Activated CD4-positive, CD25-positive, alpha-beta regulatory T cell treated with anti-CD3 and anti-CD28 coated beads, Interleukin-2, amount 50 U/mL, for 16 hours (primary cell): ENCODE measurements at regions not wholly inside any gene's neighbourhood (a gene's known extent, or its start where the extent isn't known, plus 50 kb on each side); places are given as distances from the start of the nearest gene placed in this dataset.

Experiments
- DNase-seq: peaks from one replicate; pipeline ENCODE4 v3.0.0-alpha.2; 2020; ENCODE audit warnings: low read depth, low spot score

DNA sequence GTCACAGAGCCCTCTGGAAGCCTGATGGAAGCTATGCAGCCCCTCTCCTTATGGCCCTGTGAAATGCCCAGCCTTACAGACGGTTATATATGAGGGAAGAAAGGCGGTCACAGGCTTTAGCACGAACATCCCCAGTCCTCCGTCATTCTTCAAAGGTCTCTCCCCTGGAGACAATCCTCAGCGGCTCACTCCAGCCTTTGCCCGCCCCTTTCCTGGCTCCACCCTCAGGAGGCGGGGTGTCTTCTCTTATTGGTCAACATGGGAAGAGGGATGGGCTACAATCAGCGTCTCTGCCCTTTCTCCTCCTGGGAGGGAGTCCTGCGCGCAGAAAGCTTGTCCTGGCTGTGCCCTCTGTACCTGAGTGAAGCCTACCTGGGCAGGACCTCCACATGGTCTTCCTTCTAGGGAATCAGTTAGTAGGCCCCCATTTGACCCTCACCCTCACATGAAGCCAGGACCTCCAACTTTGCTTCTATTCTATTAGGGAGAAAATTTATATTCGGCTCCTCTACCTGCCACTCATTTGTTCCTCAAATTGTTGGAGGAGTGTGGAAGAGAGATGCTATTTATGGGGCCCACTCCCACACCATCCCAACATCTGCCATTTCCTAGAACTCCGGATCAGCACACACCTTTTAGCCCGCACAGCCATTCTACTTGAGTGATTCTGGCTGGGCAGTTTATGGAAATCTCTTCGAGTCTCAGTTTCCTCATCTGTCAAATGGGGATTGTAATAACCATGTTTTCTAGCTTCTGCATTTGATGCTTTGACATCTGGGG is 112.9 kb upstream of the SLC6A11 start:
- no peak for DNase-seq

- DNase-seq: no peak
Measured at GRCh38 chr3:10703875-10704274, 112.2 kb upstream of the SLC6A11 start.

GRCh38 chr3:10706156-10706739 is 109.8 kb upstream of the SLC6A11 start:
- DNase-seq: no peak

DNA sequence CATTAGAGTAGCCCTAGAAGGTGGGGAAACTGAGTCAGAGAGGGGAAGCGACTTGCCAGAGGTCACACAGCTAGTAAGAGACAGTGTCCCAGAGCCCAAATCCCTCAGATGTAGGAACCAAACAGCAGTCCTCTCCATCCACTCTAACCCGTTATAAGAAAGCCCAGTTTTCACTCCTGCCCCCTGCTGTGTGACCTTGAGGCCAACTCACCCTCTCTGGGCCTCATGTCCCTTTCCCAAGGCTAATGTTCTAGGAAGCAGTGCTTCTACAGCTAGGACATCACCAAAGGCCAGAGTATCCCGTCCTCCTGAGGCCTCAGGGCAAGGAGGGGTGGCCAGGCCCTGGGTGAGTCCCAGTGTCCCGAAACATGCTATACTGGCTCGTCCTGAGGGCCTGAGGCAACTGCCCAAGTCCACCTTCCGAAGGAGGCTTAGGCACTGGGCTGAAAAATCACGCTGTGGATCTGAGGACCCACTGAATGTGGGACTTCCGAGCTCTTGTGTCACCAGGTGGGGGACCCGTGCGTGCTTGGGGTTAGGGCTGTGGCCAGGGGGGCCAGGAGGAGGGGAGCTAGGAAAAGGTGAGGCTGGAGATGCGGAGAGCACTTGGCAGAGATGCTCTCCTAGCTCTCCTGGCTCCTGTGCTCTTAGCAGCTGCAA is 109.2 kb upstream of the SLC6A11 start:
- DNase-seq: no peak

DNA sequence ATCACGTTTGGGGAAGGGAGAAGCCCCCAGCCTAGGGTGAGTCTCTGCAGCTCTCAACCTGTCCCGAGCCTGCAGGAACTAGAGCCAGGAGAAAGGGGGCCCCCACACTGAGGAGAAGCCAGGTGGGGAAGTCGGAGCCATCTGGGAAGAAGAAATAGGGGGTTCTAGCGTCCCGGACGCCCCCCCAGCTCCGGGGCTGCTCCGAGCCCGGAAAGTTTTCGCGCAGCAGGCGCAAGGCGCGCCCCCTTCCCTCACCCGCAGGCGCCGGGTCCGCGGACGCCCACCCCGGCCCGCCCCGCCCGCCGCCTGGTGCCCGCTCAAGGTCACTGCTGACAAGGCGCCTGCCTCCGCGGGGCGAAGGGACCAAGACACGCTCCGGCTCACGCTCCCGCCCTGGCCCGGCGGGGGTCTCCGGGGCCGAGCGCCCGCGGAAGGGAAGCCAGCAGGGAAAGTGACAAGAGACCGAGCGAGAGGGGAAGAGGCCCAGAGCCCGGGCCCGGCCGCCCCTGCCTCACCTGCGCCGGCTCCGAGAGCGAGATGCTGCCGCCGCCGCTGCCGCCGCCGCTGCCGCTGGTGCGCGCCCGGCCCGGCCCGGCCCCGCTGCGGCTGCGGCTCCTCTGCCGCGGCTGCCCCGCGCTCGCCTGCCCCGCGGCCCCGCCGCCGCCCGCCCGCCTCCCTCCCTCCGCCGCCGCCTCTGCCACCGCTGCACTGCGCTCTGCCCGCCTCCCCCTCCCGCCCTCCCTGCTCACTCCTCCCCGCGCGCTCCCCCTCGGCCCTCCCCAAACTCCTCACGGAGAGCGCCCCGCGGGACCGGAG is 108.4 kb upstream of the SLC6A11 start:
- DNase-seq: no peak

DNA sequence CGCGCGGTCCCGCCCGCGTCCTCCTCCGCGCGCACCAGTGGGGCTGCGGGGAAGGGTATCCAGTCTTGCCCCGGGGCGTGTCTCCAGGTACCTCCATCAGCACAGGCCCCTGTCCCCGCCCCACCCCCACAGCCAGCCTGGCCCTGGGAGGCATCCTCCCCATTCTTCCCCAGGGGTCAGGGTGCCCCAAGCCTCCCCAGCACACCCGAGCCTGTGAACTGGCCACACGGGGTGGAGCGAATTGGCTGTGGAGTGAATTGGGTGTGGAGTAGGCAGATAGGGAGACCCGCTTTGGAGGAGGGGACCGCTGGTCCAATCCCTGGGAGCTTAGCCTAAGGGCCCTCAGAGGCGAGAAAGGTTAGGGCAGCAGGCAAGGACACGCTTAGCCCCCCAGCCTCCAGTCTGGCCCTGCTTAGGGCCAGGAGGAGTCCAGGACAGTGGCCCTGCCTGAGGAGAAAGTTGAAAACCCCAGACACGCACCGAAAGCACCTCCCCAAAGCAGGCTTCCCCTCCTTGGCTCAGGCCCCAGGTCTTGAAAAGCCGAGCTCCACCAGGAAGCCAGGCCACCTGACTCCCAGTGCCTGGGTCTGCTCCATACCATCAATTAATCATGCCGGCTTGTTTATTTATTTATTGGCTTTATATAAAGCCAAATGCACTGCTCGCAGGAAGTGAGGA is 107.7 kb upstream of the SLC6A11 start:
- no peak for DNase-seq

DNA sequence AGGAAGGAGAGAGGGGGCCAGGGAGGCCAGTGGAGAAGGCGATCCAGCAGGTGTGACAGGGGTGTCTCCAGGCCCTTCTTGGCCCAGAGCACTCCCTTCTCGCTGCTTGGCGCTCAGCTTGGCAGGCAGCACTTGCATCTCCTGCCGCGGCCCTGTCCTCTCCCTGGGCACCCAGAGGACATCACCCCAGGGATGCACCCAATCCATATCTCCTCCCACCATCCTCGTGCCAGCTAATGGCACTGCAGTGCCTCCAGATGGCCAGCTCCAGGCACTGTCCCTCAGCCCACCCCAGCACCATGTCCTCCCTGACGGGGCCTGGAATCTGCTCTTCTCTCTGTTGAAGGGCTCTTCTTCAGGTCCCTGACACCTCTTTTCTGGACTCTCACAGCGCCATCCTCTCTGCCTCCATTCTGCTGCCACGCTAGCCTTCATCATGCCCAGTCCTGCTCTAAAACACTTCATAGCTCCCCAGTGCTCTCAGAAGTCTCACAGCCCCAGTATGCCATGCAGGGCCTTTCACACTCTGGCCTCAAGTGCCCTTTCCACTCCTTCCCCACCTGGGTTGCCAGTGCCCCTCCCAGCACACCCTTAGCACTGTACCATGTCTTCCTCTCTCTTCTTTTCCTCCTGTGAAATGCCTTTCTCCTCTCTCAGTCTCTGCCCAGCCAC is 106.8 kb upstream of the SLC6A11 start:
- DNase-seq: no peak

- DNase-seq: no peak
Measured at GRCh38 chr3:10712121-10712520, 103.9 kb upstream of the SLC6A11 start.

GRCh38 chr3:10713656-10714055 is 102.4 kb upstream of the SLC6A11 start:
- no peak for DNase-seq

DNA sequence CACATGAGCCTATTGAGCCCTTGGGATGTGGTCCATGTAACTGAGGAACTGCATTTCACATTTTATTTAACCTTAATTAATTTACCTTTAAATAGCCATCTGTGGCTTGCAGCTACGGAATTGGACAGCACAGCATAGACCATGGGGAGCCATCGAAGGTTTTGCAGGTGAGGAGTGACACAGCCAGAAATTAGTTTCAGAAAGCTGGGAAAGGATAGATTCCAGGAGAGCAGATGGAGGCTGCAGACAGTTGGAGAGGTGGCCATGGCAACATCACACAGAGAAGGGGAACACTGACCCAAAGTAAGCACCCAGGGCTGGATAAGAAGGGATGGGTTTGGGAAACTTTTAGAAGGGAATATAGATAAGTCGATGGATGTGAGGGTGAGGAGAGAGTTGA is 100.1 kb upstream of the SLC6A11 start:
- no peak for DNase-seq

- DNase-seq: no peak
Measured at GRCh38 chr3:10716964-10717363, 99.1 kb upstream of the SLC6A11 start.

DNA sequence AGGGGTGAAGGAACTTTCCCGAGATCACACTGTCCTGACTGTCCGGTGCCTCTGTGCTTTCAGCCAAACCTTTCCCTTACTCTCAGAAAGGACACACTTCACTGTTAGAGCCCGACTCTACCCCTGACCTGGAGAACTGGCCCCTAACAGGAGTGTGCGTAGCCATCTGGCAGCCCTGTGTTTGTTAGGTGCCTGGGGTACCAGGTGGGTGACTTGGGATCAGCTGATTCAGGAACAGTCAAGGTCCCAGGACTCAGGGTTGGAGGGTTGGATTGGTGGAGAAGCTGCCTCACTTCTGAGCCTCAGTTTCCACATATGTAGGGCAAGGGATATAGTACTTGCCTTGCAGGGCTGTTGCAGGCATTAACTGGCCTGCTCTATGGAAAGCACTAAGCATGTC is 98.3 kb upstream of the SLC6A11 start:
- DNase-seq: no peak

DNA sequence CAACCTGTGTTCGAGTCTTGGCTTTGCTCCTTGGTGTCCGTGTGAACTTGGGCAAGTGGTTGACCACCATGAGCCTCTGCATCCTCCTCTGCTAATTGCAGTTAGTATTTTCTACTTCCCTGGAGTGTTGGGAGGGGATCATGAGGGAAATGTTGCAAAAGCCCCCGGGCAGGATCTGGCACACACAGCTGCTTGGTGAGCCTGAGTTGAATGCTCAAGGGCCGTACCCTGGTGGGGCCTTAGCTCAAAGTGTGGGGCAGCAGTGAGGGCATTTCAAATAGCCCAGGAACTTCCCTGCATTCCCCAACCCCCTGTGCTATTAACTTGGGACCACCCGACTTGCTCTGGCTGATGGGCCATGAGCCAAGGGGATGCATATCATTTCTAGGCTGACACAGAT is 94.9 kb upstream of the SLC6A11 start:
- DNase-seq: no peak

- DNase-seq: no peak
Measured at GRCh38 chr3:10722911-10723310, 93.1 kb upstream of the SLC6A11 start.

DNA sequence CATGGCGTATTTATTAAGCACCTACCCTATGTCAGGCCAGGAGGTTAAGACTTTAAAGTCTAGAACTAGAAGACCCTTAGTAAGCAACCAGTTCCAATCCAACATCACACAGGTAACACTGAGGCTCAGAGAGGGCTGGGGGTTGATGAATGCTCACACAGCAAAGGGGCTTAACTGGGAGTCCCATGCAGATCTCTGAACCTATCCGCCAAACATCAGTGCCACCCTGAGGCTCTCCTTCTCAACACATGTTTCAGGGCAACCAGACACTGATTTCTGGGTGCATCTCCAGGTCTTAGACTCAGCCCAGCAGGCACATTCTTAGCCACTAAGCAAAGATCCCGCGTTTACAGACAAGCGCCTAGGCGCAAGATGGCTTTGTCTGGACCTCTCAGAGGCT is 92.0 kb upstream of the SLC6A11 start:
- no peak for DNase-seq

- no peak for DNase-seq
Measured at GRCh38 chr3:10725067-10725466, 91.0 kb upstream of the SLC6A11 start.

- no peak for DNase-seq
Measured at GRCh38 chr3:10725846-10726245, 90.2 kb upstream of the SLC6A11 start.

GRCh38 chr3:10726787-10727186 is 89.2 kb upstream of the SLC6A11 start:
- DNase-seq: no peak

DNA sequence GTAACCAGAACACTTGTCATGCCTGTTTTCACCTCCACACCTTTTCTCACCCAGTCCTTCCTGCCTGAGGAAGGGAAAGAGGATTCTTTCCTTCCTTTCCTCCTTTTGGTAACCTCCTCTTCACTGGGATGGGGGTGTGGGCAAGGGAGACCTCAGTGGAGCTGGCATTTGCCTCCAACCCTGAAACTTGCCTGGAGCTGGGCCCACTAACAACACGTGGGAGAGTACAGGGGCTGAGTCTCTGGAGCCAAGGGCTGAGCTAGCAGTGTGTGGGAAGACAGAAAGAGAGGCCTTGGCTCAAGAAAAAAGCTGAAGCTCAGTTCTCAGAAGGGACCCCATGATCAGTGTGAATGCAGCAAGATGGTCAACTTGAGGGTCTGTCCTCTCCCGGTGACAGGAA is 86.6 kb upstream of the SLC6A11 start:
- DNase-seq: no peak

- DNase-seq: no peak
Measured at GRCh38 chr3:10732292-10732691, 83.7 kb upstream of the SLC6A11 start.

GRCh38 chr3:10733297-10733696 is 82.7 kb upstream of the SLC6A11 start:
- no peak for DNase-seq
